GM19395 (cell line): ENCODE measurements at regions not wholly inside any gene's neighbourhood (a gene's known extent, or its start where the extent isn't known, plus 50 kb on each side); places are given as distances from the start of the nearest gene placed in this dataset.
"Not testable (repeated sequence)": the region's sequence is repeated elsewhere in the genome, so short reads cannot be mapped to it uniquely, and the experiment has no call there.

ENCODE experiments used
- ATAC-seq: cut with Tn5 transposase; IDR thresholded peaks from one replicate; pipeline ENCODE4 v1.9.1; 2021; ENCODE audit warnings: mild to moderate bottlenecking, moderate library complexity; ENCODE audit not compliant: unreplicated experiment

- ATAC-seq = no peak
Measured at GRCh38 chr12:42030588-42030987, 114.1 kb downstream of the GXYLT1 start.

- ATAC-seq = no peak
Measured at GRCh38 chr12:42027546-42027945, 117.1 kb downstream of the GXYLT1 start.

DNA sequence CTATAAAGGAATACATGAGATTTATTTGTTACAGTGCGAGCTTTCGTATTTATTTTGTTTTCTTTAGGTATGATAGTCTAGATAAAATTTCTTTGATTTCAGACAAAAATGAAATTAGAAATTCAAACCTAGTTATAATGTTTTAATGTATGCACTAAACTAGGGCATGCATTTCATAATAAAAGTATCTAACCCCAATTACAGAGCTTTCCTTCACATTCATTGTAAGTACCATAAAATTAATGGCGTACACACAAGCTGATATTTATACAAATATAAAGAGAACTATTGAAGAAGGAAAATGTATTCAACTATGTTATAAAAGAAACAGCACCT lies 120.2 kb downstream of the GXYLT1 start:
- no peak for ATAC-seq

DNA sequence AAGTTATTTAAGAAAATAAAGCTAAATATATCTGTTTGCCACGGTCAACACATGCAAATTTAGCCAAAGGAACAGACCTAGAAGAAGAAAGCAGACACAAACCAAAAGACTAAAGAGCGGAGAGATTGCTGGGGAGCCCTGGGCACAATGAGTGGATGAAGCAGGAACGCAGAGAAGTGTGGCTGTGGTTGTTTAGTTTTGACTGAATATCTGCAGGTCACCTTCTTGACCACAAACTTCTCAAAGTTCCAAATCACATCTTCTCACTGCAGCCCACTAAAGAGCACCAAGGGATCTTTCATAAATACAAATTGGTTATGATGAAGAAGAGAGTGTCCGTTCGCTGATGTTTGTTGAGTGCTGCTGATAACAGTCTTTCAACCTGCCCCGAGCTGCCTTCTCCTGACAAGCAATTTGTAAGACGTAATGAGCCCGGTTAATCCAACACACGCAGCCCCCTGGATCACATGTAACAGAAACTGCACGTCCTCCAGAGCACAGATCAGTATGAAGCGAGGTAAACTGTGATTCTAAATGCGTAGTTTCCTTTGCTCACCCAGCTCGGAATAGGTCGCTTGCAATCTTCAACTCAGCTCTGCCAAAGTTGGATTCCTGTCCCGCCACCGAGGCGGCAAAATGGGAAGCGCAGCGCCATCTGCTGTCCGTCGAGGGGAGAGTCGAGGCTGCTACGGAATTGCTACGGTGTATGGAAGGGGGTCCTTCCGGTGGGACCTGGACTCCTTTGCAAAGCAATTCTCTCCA lies 120.8 kb downstream of the GXYLT1 start:
- ATAC-seq = peak; percentile 96

- ATAC-seq = not testable (repeated sequence)
Measured at GRCh38 chr12:42021937-42022336, 122.7 kb downstream of the GXYLT1 start.

DNA sequence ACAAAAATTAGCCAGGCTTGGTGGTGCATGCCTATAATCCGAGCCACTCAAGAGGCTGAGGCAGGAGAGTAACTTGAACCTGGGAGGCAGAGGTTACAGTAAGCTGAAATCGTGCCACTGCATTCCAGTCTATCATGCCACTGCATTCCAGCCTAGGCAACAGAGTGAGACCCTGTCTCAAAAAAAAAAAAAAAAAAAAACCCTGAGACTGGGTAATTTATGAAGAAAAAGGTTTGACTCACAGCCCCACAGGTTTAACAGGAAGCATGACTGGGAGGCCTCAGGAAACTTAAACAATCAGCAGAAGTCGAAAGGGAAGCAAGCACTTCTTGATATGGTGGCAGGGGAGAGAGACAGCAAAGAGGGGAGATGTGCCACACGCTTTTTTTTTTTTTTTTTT lies 123.2 kb downstream of the GXYLT1 start:
- no peak for ATAC-seq

DNA sequence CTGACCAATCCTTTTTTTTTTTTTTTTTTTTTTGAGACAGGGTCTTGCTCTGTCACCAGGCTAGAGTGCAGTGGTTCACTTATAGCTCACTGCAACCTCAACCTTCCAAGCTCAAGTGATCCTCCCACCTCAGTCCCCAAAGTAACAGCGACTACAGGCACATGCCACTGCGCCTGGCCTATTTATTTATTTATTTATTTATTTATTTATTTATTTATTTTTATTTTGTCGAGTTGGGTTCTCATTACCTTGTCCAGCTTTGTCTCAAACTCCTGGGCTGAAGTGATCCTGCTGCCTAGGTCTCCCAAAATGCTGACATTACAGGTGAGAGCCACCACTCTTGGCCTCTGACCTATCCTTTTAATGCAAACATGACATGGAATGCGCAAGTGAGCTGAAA lies 124.4 kb downstream of the GXYLT1 start:
- no peak for ATAC-seq

DNA sequence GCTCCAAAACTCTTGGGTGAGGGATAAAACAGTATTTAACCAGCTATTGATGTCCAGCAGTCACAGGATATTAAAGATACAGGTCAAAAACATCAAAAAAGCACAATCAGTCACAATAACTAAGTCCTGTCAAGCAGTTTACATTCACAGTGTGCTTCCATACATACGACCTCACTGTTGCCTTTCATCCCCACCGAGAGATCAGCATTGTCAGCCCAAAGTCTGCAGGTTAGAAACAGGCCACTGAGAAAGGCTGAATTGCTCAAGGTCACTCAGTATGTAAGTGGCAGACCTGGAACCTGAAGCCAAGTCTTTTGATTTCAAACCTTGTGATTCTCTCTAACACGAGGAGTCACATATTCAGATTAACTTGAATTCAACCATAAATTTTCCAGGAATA lies 124.9 kb downstream of the GXYLT1 start:
- ATAC-seq = no peak

DNA sequence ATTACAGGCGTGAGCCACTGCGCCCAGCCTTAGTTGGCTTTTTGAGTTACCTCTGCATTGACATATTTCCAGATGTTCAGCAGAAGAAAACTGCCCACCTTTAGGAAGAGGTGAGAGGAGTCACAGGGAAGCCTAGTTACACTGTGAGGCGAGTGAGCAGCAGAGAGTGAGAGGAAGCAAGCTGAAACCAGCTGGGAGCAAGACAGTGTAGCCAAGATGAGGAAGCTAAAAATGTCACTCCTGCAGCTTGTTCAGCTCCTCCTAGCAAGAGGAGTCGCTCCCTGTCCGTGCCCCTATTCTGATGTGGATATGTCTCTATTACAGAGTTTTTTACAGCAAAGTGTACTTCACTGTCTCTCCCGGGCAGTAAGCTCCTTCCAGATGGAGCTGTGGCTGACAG lies 127.6 kb downstream of the GXYLT1 start:
- ATAC-seq = no peak

DNA sequence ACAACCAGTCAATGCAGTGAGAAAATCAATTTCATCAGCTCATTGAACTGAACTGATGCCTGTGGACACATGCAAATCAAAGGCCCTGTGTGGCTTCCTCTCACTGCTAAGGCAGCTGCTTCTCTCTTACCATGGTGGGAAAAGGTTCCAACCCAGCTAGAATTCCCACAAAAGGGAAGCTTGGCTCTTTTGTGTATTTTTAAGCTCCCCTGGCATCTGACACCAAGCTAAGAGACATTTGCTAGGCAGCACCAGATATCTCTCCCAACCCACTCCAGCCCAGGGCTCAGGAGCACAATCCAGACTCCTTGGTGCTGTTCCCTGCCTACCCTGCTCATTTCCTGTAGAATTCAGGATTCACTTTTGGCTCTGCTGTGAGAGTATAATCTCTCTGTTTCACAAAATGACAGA lies 129.6 kb downstream of the GXYLT1 start:
- no peak for ATAC-seq

- not testable (repeated sequence) for ATAC-seq
Measured at GRCh38 chr12:42012501-42012900, 132.2 kb downstream of the GXYLT1 start.

- no peak for ATAC-seq
Measured at GRCh38 chr12:42010715-42011114, 134.0 kb downstream of the GXYLT1 start.

DNA sequence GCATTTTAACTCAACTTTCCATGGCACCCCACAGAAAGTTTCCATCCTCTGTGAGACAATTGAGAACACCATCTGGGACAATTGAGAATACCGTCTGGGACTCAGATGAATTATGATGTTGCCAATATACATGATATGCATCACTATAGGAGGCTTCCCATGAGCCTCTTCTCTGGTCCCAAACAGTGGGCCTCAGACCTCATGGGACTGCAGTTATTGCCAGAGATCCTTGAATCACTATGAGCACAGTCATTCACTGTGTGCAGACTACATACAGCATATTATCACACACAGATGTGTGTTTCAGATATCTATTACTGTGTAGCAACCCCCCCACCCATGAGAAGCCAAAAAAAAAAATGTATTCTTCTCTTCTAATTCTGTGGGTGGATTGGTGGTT lies 134.4 kb downstream of the GXYLT1 start:
- no peak for ATAC-seq

DNA sequence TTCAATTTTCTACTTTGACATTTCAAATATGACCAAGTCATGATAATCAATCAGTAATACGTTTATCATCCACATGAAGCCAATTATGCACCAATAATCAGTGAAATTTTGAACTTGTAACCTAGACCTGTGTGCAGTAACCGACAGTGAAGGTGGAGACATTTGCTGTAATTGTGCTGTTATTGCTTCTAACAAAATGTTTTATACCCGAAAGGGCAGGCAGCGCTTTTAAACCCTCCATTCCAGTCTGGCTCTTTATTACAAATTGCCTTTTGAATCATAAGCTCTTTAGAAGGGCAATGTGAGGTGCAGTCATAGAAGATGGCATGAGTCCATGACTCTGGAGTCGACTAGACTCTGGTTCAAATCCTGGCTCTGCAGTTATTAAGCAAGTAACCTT lies 135.7 kb downstream of the GXYLT1 start:
- no peak for ATAC-seq

GRCh38 chr12:42003031-42003430 lies 141.6 kb downstream of the GXYLT1 start:
- no peak for ATAC-seq

DNA sequence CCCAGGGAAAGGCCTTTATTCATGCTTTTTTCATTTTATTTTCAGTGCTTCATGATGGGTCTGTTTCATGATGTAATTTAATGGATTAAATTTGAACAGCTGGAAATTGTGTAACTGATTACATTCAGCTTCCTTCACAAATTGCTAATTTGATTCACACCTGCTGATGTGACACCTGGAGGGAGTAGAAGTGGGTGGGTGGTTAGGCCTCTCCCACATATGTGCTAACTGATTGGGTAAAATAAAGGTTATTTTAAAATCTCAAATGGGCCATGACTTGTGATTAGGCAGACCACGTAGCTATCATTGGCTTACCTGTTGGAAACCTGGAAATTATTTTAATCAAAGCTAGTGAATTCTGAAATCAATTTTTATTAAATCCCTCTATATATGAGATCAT lies 142.1 kb downstream of the GXYLT1 start:
- no peak for ATAC-seq

DNA sequence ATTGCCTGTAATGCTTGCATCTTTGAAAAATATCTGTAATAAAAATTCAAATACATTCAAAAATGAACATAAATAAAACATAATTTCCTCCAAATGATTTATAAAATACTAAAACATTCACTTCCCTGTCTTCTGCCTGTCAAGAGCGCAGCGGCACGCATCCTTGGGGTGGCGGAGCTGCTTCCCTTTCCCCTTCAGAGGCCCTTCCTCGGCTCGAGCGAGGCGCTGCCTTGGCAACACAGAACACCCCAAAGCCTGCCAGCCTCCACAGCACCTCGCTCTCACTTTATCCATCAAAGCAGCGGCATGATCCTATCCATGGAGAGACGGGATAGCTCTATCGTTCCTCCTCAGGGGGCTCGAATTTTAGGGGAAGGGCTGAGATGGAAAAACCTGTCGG lies 146.2 kb downstream of the GXYLT1 start:
- no peak for ATAC-seq

DNA sequence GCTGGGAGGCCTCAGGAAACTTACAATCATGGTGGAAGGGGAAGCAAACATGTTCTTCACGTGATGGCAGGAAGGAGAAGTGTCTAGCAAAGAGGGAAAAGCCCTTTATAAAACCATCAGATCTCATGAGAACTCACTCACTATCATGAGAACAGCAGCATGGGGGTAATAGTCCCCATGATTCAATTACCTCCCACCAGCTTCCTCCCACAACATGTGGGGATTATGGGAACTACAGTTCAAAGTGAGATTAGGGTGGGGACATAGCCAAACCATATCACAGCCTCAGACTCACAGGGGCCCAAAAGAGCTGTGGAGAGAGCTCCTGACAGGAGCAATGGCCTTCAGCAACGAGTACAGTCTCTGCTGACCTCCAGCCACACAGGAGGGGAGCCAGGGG lies 151.4 kb downstream of the GXYLT1 start:
- ATAC-seq = no peak

DNA sequence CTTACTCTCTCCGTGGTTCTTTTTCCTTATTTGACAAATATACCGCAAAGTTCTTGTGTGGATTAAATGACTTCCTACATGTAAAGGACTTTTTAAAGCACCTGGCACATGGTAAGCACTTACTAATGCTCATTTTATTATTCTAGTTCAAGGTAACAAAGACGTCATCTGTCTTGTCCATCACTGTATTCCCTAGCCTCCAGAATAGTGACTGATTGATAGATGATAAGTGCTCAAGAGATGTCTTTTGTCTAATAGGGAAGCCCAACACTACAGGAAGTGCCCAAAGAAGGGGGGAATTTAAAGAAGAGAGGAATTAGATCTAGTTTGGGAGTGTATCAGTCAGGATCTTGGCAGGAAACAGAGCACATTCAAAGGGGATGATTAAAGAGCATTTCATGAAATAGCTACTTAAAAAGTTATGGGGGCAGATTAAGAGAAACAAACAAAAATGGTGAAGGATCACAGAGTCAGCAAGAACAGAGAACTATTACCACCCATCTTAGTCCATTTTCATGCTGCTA lies 151.9 kb downstream of the GXYLT1 start:
- no peak for ATAC-seq

DNA sequence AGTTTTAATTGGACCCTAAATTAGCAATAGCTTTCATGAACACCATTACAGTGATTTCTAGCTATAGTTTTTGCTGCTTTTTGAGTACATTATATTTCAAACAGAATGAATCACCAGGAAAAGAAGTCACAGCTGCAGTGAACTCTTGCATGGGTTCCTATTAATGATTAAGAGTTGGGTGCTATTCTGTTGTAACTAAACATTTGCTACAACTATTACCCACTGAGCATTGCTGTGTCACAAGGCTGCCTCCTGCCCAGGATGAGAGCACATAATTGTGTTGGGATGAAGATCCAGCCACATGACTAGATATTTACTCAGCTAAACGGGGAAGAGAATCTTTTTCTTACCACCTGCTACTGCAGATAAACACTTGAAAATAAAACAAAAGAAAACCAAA lies 152.7 kb downstream of the GXYLT1 start:
- ATAC-seq = no peak

GRCh38 chr12:41988715-41989114 lies 156.0 kb downstream of the GXYLT1 start:
- no peak for ATAC-seq

GRCh38 chr12:41986513-41986912 lies 158.2 kb downstream of the GXYLT1 start:
- not testable (repeated sequence) for ATAC-seq

GRCh38 chr12:41983856-41984255 lies 160.8 kb downstream of the GXYLT1 start:
- no peak for ATAC-seq
